SJCRH30 (cell line): ENCODE measurements at regions not wholly inside any gene's neighbourhood (a gene's known extent, or its start where the extent isn't known, plus 50 kb on each side); places are given as distances from the start of the nearest gene placed in this dataset.
"Not testable (repeated sequence)": the region's sequence is repeated elsewhere in the genome, so short reads cannot be mapped to it uniquely, and the experiment has no call there.

Source experiments
- DNase-seq, 2 experiments: peaks; one replicate each; pipeline ENCODE4 v3.0.0-alpha.2; 2015 to 2020
- H3K27ac ChIP-seq: fragments of 250-450 bp; sonication (Bioruptor Pico); 2 replicates; pipeline ENCODE4 v1.5.1; 2020; ENCODE audit warnings: mild to moderate bottlenecking, moderate library complexity
- H3K27me3 ChIP-seq: fragments of 250-450 bp; sonication (Bioruptor Pico); 2 replicates; pipeline ENCODE4 v1.5.1; 2020; ENCODE audit warnings: mild to moderate bottlenecking, moderate library complexity
- H3K36me3 ChIP-seq: fragments of 250-450 bp; sonication (Bioruptor Pico); 2 replicates; pipeline ENCODE4 v1.5.1; 2020; ENCODE audit warnings: mild to moderate bottlenecking, moderate library complexity
- H3K4me1 ChIP-seq: fragments of 250-450 bp; sonication (Bioruptor Pico); 2 replicates; pipeline ENCODE4 v1.5.1; 2020; ENCODE audit warnings: mild to moderate bottlenecking, moderate library complexity
- H3K4me3 ChIP-seq: fragments of 250-450 bp; sonication (Bioruptor Pico); 2 replicates; pipeline ENCODE4 v1.5.1; 2020; ENCODE audit warnings: mild to moderate bottlenecking, moderate library complexity
- H3K9me3 ChIP-seq: fragments of 250-450 bp; sonication (Bioruptor Pico); replicated peaks from 2 replicates; pipeline ENCODE4 v1.5.1; 2020; ENCODE audit warnings: mild to moderate bottlenecking, moderate library complexity

- not testable (repeated sequence) for H3K27ac ChIP-seq, DNase-seq, H3K4me3 ChIP-seq, H3K36me3 ChIP-seq, H3K4me1 ChIP-seq, H3K9me3 ChIP-seq, H3K27me3 ChIP-seq
Measured at GRCh38 chr3:171519423-171519822, 59.2 kb upstream of the TNIK start.

GRCh38 chr3:171516765-171517164, 56.6 kb upstream of the TNIK start:
- H3K27ac ChIP-seq = no peak overlapping the region
- H3K4me3 ChIP-seq = no peak overlapping the region
- no peak for DNase-seq
- no peaks in the 10 kb centered on the region for H3K4me1 ChIP-seq
- H3K36me3 ChIP-seq = no peaks in the 10 kb centered on the region
- no peaks in the 10 kb centered on the region for H3K27me3 ChIP-seq
- no peaks in the 10 kb centered on the region for H3K9me3 ChIP-seq

GRCh38 chr3:171514466-171514865, 54.3 kb upstream of the TNIK start:
- Histone ChIP-seq H3K4me3 (no peak overlapping the region), H3K27me3 (no peaks in the 10 kb centered on the region), H3K27ac (no peak overlapping the region), H3K9me3 (no peaks in the 10 kb centered on the region), H3K4me1 (no peaks in the 10 kb centered on the region), H3K36me3 (no peaks in the 10 kb centered on the region)
- no peak for DNase-seq

GRCh38 chr3:171511450-171511849, 51.2 kb upstream of the TNIK start:
- Histone ChIP-seq H3K27me3 (no peaks in the 10 kb centered on the region), H3K4me3 (no peak overlapping the region), H3K36me3 (no peaks in the 10 kb centered on the region), H3K4me1 (peaks cover 21% of the 10 kb centered on the region), H3K9me3 (no peaks in the 10 kb centered on the region), H3K27ac (no peak overlapping the region)
- DNase-seq = no peak
